H1 (cell line): ENCODE measurements at regions not wholly inside any gene's neighbourhood (a gene's known extent, or its start where the extent isn't known, plus 50 kb on each side); places are given as distances from the start of the nearest gene placed in this dataset.

Experiments used
- CTCF ChIA-PET: fragments of 300-600 bp; sonication (Branson Sonifier 250); formaldehyde crosslinking; loops from one replicate; lab custom pipeline; 2021; ENCODE audit not compliant: partially characterized antibody; lab: Charles Lee
- POLR2A ChIA-PET: fragments of 300-600 bp; sonication (Branson Sonifier 250); formaldehyde crosslinking; loops from one replicate; lab custom pipeline; 2021; ENCODE audit warnings: inconsistent platforms; ENCODE audit not compliant: partially characterized antibody; lab: Charles Lee
- DNase-seq, 2 experiments: peaks; one replicate each; pipeline versions ENCODE4 v3.0.0 to v3.0.0-alpha.2; 2010 to 2022; ENCODE audit warnings: low spot score in 2 of 2, low read depth in 1 of 2, mixed read lengths in 1 of 2
- FAIRE-seq: peaks from 2 replicates; lab custom pipeline; 2011; peaks lifted over from hg19 to GRCh38; lab: Jason Lieb, UNC
- H2AFZ ChIP-seq: 2 replicates; pipeline ENCODE4 v1.8.1; 2012; ENCODE audit warnings: low read length, inconsistent platforms
- H2AK5ac ChIP-seq: 2 replicates; pipeline ENCODE4 v1.6.1; 2013; ENCODE audit warnings: low read depth, low read length
- H2BK120ac ChIP-seq: replicated peaks from 2 replicates; pipeline ENCODE3; 2013; ENCODE audit warnings: low read depth, low read length, inconsistent platforms
- H2BK12ac ChIP-seq: 2 replicates; pipeline ENCODE4 v1.6.1; 2013; ENCODE audit warnings: low read depth, low read length
- H2BK15ac ChIP-seq: 2 replicates; pipeline ENCODE4 v1.6.1; 2013; ENCODE audit warnings: low read length
- H2BK20ac ChIP-seq: 2 replicates; pipeline ENCODE4 v1.6.1; 2013; ENCODE audit warnings: low read length
- H2BK5ac ChIP-seq: 2 replicates; pipeline ENCODE4 v1.6.1; 2013; ENCODE audit warnings: low read depth, low read length
- H3K14ac ChIP-seq: 2 replicates; pipeline ENCODE4 v1.6.1; 2013; ENCODE audit warnings: inconsistent platforms; ENCODE audit not compliant: insufficient read length
- H3K18ac ChIP-seq: 2 replicates; pipeline ENCODE4 v1.6.1; 2013; ENCODE audit warnings: low read length; ENCODE audit errors: extremely low read depth
- H3K23ac ChIP-seq: 2 replicates; pipeline ENCODE4 v1.6.1; 2013; ENCODE audit warnings: inconsistent platforms; ENCODE audit not compliant: insufficient read length
- H3K23me2 ChIP-seq: 2 replicates; pipeline ENCODE4 v1.6.1; 2013; ENCODE audit warnings: low read depth, low read length
- H3K27ac ChIP-seq: 2 replicates; pipeline ENCODE4 v1.6.1; 2011; ENCODE audit warnings: low read depth, low read length, inconsistent platforms
- H3K27me3 ChIP-seq, 4 experiments: replicated peaks in 1 of 4; 1 replicate in 1 of 4; 2 replicates in 3 of 4; pipeline versions ENCODE4 v1.6.1 to v1.8.1; 2011 to 2013; ENCODE audit warnings: low read length in 3 of 4, mild to moderate bottlenecking in 3 of 4, inconsistent platforms in 2 of 4, mixed read lengths in 2 of 4, moderate library complexity in 1 of 4; ENCODE audit not compliant: control insufficient read depth in 3 of 4, insufficient read depth in 3 of 4; ENCODE audit errors: extremely low read depth in 1 of 4
- H3K36me3 ChIP-seq, 4 experiments: 2 replicates each; pipeline versions ENCODE4 v1.6.1 to v1.8.1; 2011 to 2013; ENCODE audit warnings: mild to moderate bottlenecking in 4 of 4, low read length in 3 of 4, moderate library complexity in 2 of 4, control low read depth in 1 of 4, inconsistent platforms in 1 of 4; ENCODE audit not compliant: insufficient read depth in 4 of 4, control insufficient read depth in 2 of 4
- H3K4ac ChIP-seq: replicated peaks from 2 replicates; pipeline ENCODE3; 2013; ENCODE audit warnings: low read length, low read depth, mixed read lengths, inconsistent platforms; ENCODE audit not compliant: insufficient read length
- H3K4me1 ChIP-seq, 4 experiments: replicated peaks in 1 of 4; 1 replicate in 1 of 4; 2 replicates in 3 of 4; pipeline versions ENCODE4 v1.6.1 to v1.8.1; 2011 to 2013; ENCODE audit warnings: low read length in 3 of 4, inconsistent platforms in 2 of 4, mixed read lengths in 1 of 4; ENCODE audit not compliant: insufficient read depth in 4 of 4, control insufficient read depth in 3 of 4
- H3K4me2 ChIP-seq, 2 experiments: 2 replicates each; pipeline versions ENCODE4 v1.6.1 to v1.8.1; 2011 to 2013; ENCODE audit warnings: low read depth in 2 of 2, low read length in 2 of 2, control low read depth in 1 of 2, inconsistent platforms in 1 of 2, mild to moderate bottlenecking in 1 of 2; ENCODE audit not compliant: insufficient read depth in 1 of 2
- H3K4me3 ChIP-seq, 4 experiments: fragments of 200-600, 300-600 bp in 1 of 4; sonication (generic), shearing (Covaris generic), sonication (Bioruptor Twin) in 1 of 4; 2 replicates each; pipeline versions ENCODE4 v1.5.1 to v1.8.1; 2011 to 2016; ENCODE audit warnings: low read length in 4 of 4, low read depth in 3 of 4, control low read depth in 2 of 4, inconsistent platforms in 2 of 4, mild to moderate bottlenecking in 2 of 4, mixed read lengths in 1 of 4, moderate library complexity in 1 of 4; ENCODE audit not compliant: insufficient read depth in 2 of 4; ENCODE audit errors: extremely low read depth in 1 of 4
- H3K56ac ChIP-seq: replicated peaks from 2 replicates; pipeline ENCODE3; 2013; ENCODE audit warnings: low read depth, mild to moderate bottlenecking, mixed read lengths, low read length, inconsistent platforms; ENCODE audit not compliant: insufficient read length
- H3K79me1 ChIP-seq: 2 replicates; pipeline ENCODE4 v1.6.1; 2013; ENCODE audit warnings: low read depth, low read length, control low read depth
- H3K79me2 ChIP-seq, 2 experiments: 2 replicates each; pipeline versions ENCODE4 v1.6.1 to v1.8.1; 2012 to 2013; ENCODE audit warnings: low read length in 2 of 2, mild to moderate bottlenecking in 2 of 2, inconsistent platforms in 1 of 2; ENCODE audit not compliant: insufficient read depth in 2 of 2, control insufficient read depth in 1 of 2
- H3K9ac ChIP-seq, 4 experiments: replicated peaks in 1 of 4; 1 replicate in 1 of 4; 2 replicates in 3 of 4; pipeline versions ENCODE4 v1.6.1 to v1.8.1; 2011 to 2013; ENCODE audit warnings: low read depth in 3 of 4, low read length in 3 of 4, control low read depth in 2 of 4, mild to moderate bottlenecking in 2 of 4, moderate library complexity in 2 of 4, inconsistent platforms in 1 of 4; ENCODE audit errors: extremely low read depth in 1 of 4
- H3K9me3 ChIP-seq, 2 experiments: 2 replicates each; pipeline versions ENCODE4 v1.6.1 to v1.8.1; 2012 to 2013; ENCODE audit warnings: mild to moderate bottlenecking in 2 of 2, moderate library complexity in 2 of 2, control low read depth in 1 of 2, inconsistent platforms in 1 of 2, low read depth in 1 of 2, low read length in 1 of 2, mixed read lengths in 1 of 2; ENCODE audit not compliant: insufficient read depth in 2 of 2
- H4K20me1 ChIP-seq, 2 experiments: replicated peaks in 1 of 2; 2 replicates each; pipeline versions ENCODE3 to v1.8.1; 2011 to 2013; ENCODE audit warnings: inconsistent platforms in 2 of 2, low read length in 2 of 2, mild to moderate bottlenecking in 1 of 2; ENCODE audit not compliant: insufficient read depth in 2 of 2, control insufficient read depth in 1 of 2
- H4K5ac ChIP-seq: 2 replicates; pipeline ENCODE4 v1.6.1; 2013; ENCODE audit warnings: low read length, low read depth, mixed read lengths, inconsistent platforms; ENCODE audit not compliant: insufficient read length
- H4K8ac ChIP-seq: 2 replicates; pipeline ENCODE4 v1.8.0; 2013; ENCODE audit warnings: mild to moderate bottlenecking, moderate library complexity, low read length, inconsistent platforms; ENCODE audit not compliant: insufficient read depth; ENCODE audit errors: extremely low read depth
- H4K91ac ChIP-seq: replicated peaks from 2 replicates; pipeline ENCODE3; 2013; ENCODE audit warnings: low read length, mixed read lengths, inconsistent platforms; ENCODE audit not compliant: insufficient read length
- ASH2L ChIP-seq: fragments of 200-600, 300-600 bp; sonication (generic); IDR thresholded peaks from one replicate; pipeline ENCODE4 v1.7.1; 2017; ENCODE audit warnings: low read length
- CHD1 ChIP-seq: IDR thresholded peaks from 2 replicates; pipeline ENCODE4 v1.6.1; 2012; ENCODE audit warnings: low read depth, low read length, improper control_type of control experiment
- KDM4A ChIP-seq: IDR thresholded peaks from one replicate; pipeline ENCODE4 v1.7.1; 2012; ENCODE audit warnings: low read depth, mild to moderate bottlenecking, moderate library complexity, low read length, inconsistent platforms; ENCODE audit not compliant: severe bottlenecking
- KDM5A ChIP-seq: fragments of 200-600 bp; IDR thresholded peaks from 2 replicates; pipeline ENCODE4 v1.7.1; 2012; ENCODE audit warnings: mild to moderate bottlenecking, low read length, inconsistent platforms, mixed read lengths
- POU5F1 ChIP-seq: IDR thresholded peaks from 2 replicates; pipeline ENCODE4 v1.6.1; 2011; ENCODE audit warnings: low read depth, mild to moderate bottlenecking, low read length, moderate library complexity
- SP4 ChIP-seq: IDR thresholded peaks from 2 replicates; pipeline ENCODE4 v1.6.1; 2012; ENCODE audit warnings: low read length, inconsistent platforms
- SUZ12 ChIP-seq: fragments of 200-600 bp; sonication (generic); IDR thresholded peaks from 2 replicates; pipeline ENCODE4 v1.6.1; 2012; ENCODE audit warnings: mild to moderate bottlenecking, inconsistent platforms, low read length, moderate library complexity, mixed read lengths
- ZNF274 ChIP-seq: IDR thresholded peaks from 2 replicates; pipeline ENCODE4 v1.7.0; 2012; ENCODE audit warnings: low read length, borderline replicate concordance; ENCODE audit errors: extremely low read depth
- WGBS, 2 experiments: shearing (Covaris generic) in 1 of 2; methylation state at CpG; one replicate each; pipeline versions ENCODE4 v1.1.6 to v1.1.7; 2013 to 2015; ENCODE audit warnings: low lambda C conversion rate in 2 of 2, mixed read lengths in 2 of 2, inconsistent platforms in 1 of 2, low coverage in 1 of 2, missing lambda C conversion rate in 1 of 2; ENCODE audit not compliant: insufficient replicate concordance in 2 of 2, insufficient coverage in 1 of 2, insufficient read length in 1 of 2; ENCODE audit errors: extremely low coverage in 1 of 2, missing lambda C conversion rate in 1 of 2; 5-methylcytosine and 5-hydroxymethylcytosine counted together
- TF ChIP-seq, protein P1 (sequence below): IDR thresholded peaks from 2 replicates; pipeline ENCODE4 v1.6.1; 2011; ENCODE audit warnings: low read length, improper control_type of control experiment
- TF ChIP-seq, protein P2 (sequence below): IDR thresholded peaks from 2 replicates; pipeline ENCODE4 v1.6.1; 2012; ENCODE audit warnings: inconsistent platforms
- TF ChIP-seq, protein P3 (sequence below): IDR thresholded peaks from 2 replicates; pipeline ENCODE4 v1.6.1; 2012; ENCODE audit warnings: inconsistent platforms

DNA sequence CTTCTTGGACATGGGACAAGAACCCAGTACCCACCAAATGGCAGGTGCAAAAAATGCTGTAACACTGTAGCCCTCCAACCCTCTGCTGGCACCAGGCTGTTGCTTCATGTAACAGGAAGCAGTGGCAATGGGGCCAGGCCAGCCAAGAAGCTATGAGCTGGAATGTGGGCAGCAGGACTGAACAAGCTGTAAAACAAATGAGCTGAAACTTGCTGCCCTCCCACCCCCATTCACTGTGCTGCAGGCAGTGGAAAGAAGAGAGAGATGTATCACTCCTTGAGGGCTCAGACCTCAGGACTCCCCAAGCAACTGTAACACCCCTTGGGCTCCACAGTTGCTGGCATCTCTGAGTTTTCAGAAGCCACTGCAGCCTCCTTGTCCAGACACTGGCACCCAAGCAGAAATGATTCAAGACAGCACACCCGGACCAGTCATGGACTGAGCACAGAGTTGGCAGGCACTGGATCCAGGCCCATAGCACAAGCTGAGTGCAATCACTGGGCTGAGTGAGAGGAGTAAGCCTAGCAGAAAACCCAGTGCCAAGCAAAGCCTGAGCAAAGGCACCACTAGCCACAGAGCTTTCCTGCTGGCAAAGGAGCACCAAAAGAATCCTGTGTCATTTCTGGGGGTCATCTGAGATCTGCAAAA lies 321.4 kb upstream of the CXADR start:
- H3K4me2 ChIP-seq, result no peak overlapping the region
- 93% methylated on average over 1 of the region's 1 CpG; no CpG with 5 or more reads in 1 of the 2 experiments for WGBS, 2 experiments
- H2BK5ac ChIP-seq, result no peak overlapping the region
- no peak for TF ChIP-seq POU5F1
- no peak for TF ChIP-seq SP4
- no peak for TF ChIP-seq ZNF274
- TF ChIP-seq, protein P1, sequence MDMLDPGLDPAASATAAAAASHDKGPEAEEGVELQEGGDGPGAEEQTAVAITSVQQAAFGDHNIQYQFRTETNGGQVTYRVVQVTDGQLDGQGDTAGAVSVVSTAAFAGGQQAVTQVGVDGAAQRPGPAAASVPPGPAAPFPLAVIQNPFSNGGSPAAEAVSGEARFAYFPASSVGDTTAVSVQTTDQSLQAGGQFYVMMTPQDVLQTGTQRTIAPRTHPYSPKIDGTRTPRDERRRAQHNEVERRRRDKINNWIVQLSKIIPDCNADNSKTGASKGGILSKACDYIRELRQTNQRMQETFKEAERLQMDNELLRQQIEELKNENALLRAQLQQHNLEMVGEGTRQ, result no peak
- TF ChIP-seq, protein P2, sequence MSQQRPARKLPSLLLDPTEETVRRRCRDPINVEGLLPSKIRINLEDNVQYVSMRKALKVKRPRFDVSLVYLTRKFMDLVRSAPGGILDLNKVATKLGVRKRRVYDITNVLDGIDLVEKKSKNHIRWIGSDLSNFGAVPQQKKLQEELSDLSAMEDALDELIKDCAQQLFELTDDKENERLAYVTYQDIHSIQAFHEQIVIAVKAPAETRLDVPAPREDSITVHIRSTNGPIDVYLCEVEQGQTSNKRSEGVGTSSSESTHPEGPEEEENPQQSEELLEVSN, result no peak
- TF ChIP-seq KDM4A, result no peak
- TF ChIP-seq, protein P3, sequence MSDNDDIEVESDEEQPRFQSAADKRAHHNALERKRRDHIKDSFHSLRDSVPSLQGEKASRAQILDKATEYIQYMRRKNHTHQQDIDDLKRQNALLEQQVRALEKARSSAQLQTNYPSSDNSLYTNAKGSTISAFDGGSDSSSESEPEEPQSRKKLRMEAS, result no peak
- no peak for TF ChIP-seq SUZ12
- TF ChIP-seq CHD1, result no peak
- TF ChIP-seq KDM5A, result no peak
- no peak for TF ChIP-seq ASH2L
- TF ChIP-seq, all 59 proteins: peak for 0
- Histone ChIP-seq H3K4ac (no peak overlapping the region), H2AK5ac (no peak overlapping the region), H3K9ac (no peak overlapping the region), H4K8ac (no peak overlapping the region), H3K27ac (no peak overlapping the region), H2AFZ (peak overlapping the region; percentile 57; the same call in 1 of the 2 replicates), H2BK120ac (no peak overlapping the region), H3K56ac (no peak overlapping the region), H3K79me1 (no peaks in the 10 kb centered on the region), H2BK20ac (no peak overlapping the region), H3K14ac (no peak overlapping the region), H3K4me1 (no peaks in the 10 kb centered on the region), H2BK15ac (no peak overlapping the region), H4K20me1 (no peaks in the 10 kb centered on the region), H3K4me3 (no peak overlapping the region), H3K79me2 (no peaks in the 10 kb centered on the region), H4K5ac (no peak overlapping the region), H3K18ac (no peak overlapping the region), H3K23me2 (no peaks in the 10 kb centered on the region), H3K36me3 (no peaks in the 10 kb centered on the region), H3K27me3 (no peaks in the 10 kb centered on the region), H4K91ac (no peak overlapping the region), H3K9me3 (no peaks in the 10 kb centered on the region), H2BK12ac (no peak overlapping the region), H3K23ac (no peak overlapping the region)
- CTCF ChIA-PET, result no interaction called here
- POLR2A ChIA-PET, result no interaction called here
- DNase-seq (no peak), FAIRE-seq (no peak)
